ENCODE measurements at regions not wholly inside any gene's neighbourhood (a gene's known extent, or its start where the extent isn't known, plus 50 kb on each side); places are given as distances from the start of the nearest gene placed in this dataset.

- Histone ChIP-seq H3K4me1 (ENCODE audit: insufficient read depth, low read length, poor library complexity, severe bottlenecking) (no peaks in the 10 kb centered on the region), H3K9me2 (replicated peaks; ENCODE audit: low read depth, low read length) (no peaks in the 10 kb centered on the region), H3K79me2 (ENCODE audit: insufficient read depth, low read length) (no peaks in the 10 kb centered on the region), H3K9ac (ENCODE audit: low read depth, low read length, poor library complexity, severe bottlenecking) (no peak overlapping the region), H2AFZ (ENCODE audit: low read length) (no peak overlapping the region), H3K9me3 (ENCODE audit: insufficient read depth, low read depth, low read length) (peaks cover 4% of the 10 kb centered on the region; the same call in 1 of the 2 replicates), H3K4me2 (ENCODE audit: low read depth, low read length, poor library complexity, severe bottlenecking) (no peak overlapping the region), H4K20me1 (ENCODE audit: insufficient read depth, low read length, poor library complexity, severe bottlenecking) (no peaks in the 10 kb centered on the region), H3K36me3 (ENCODE audit: insufficient read depth, low read length) (no peaks in the 10 kb centered on the region), H3K4me3 (ENCODE audit: low read length, poor library complexity, severe bottlenecking) (no peak overlapping the region), H3K27me3 (ENCODE audit: insufficient read depth, low read length, poor library complexity, severe bottlenecking) (no peaks in the 10 kb centered on the region), H3F3A (ENCODE audit: low read depth) (no peaks in the 10 kb centered on the region)
- TF ChIP-seq CTCF (conservative IDR thresholded peaks at IDR 0.05; ENCODE audit: low read length) = no peak
- no peak for TF ChIP-seq EZH2phosphoT487 (IDR thresholded peaks at IDR 0.05; ENCODE audit: borderline replicate concordance)
These were observed 430.5 kb downstream of the OTOL1 start for GRCh38 chr3:161927131-161927530.

- Histone ChIP-seq H3K9me3 (ENCODE audit: insufficient read depth, low read depth, low read length) (peaks cover under 1% of the 10 kb centered on the region; the same call in 1 of the 2 replicates), H3K9me2 (replicated peaks; ENCODE audit: low read depth, low read length) (no peaks in the 10 kb centered on the region), H3K36me3 (ENCODE audit: insufficient read depth, low read length) (no peaks in the 10 kb centered on the region), H3K4me3 (ENCODE audit: low read length, poor library complexity, severe bottlenecking) (peak overlapping the region; percentile 67), H4K20me1 (ENCODE audit: insufficient read depth, low read length, poor library complexity, severe bottlenecking) (no peaks in the 10 kb centered on the region), H3K4me2 (ENCODE audit: low read depth, low read length, poor library complexity, severe bottlenecking) (peak overlapping the region; percentile 83), H2AFZ (ENCODE audit: low read length) (peak overlapping the region; percentile 56), H3K9ac (ENCODE audit: low read depth, low read length, poor library complexity, severe bottlenecking) (peak overlapping the region; percentile 30), H3K79me2 (ENCODE audit: insufficient read depth, low read length) (no peaks in the 10 kb centered on the region), H3K27me3 (ENCODE audit: insufficient read depth, low read length, poor library complexity, severe bottlenecking) (no peaks in the 10 kb centered on the region), H3K4me1 (ENCODE audit: insufficient read depth, low read length, poor library complexity, severe bottlenecking) (peaks cover 32% of the 10 kb centered on the region), H3F3A (ENCODE audit: low read depth) (peaks cover 6% of the 10 kb centered on the region; the same call in 1 of the 2 replicates)
- no peak for TF ChIP-seq CTCF (conservative IDR thresholded peaks at IDR 0.05; ENCODE audit: low read length)
- TF ChIP-seq EZH2phosphoT487 (IDR thresholded peaks at IDR 0.05; ENCODE audit: borderline replicate concordance) = no peak
These were observed 443.5 kb downstream of the OTOL1 start for GRCh38 chr3:161939918-161940620.

GRCh38 chr3:161940621-161940965 lies 444.0 kb downstream of the OTOL1 start:
- TF ChIP-seq EZH2phosphoT487 (IDR thresholded peaks at IDR 0.05; ENCODE audit: borderline replicate concordance) = no peak
- no peak for TF ChIP-seq CTCF (conservative IDR thresholded peaks at IDR 0.05; ENCODE audit: low read length)
- peak overlapping the region; percentile 30 for H3K9ac ChIP-seq (ENCODE audit: low read depth, low read length, poor library complexity, severe bottlenecking)
- no peaks in the 10 kb centered on the region for H3K27me3 ChIP-seq (ENCODE audit: insufficient read depth, low read length, poor library complexity, severe bottlenecking)
- no peaks in the 10 kb centered on the region for H3K36me3 ChIP-seq (ENCODE audit: insufficient read depth, low read length)
- 0 out of 2 replicates have a peak overlapping the region, but pooled peaks have one; percentile 56 for H2AFZ ChIP-seq (ENCODE audit: low read length)
- H3K9me3 ChIP-seq (ENCODE audit: insufficient read depth, low read depth, low read length) = peaks cover 6% of the 10 kb centered on the region; the same call in 1 of the 2 replicates
- peaks cover 32% of the 10 kb centered on the region for H3K4me1 ChIP-seq (ENCODE audit: insufficient read depth, low read length, poor library complexity, severe bottlenecking)
- no peaks in the 10 kb centered on the region for H3K9me2 ChIP-seq (replicated peaks; ENCODE audit: low read depth, low read length)
- peaks cover 6% of the 10 kb centered on the region; the same call in 1 of the 2 replicates for H3F3A ChIP-seq (ENCODE audit: low read depth)
- H3K79me2 ChIP-seq (ENCODE audit: insufficient read depth, low read length) = no peaks in the 10 kb centered on the region
- no peaks in the 10 kb centered on the region for H4K20me1 ChIP-seq (ENCODE audit: insufficient read depth, low read length, poor library complexity, severe bottlenecking)
- peak overlapping the region; percentile 67 for H3K4me3 ChIP-seq (ENCODE audit: low read length, poor library complexity, severe bottlenecking)
- peak overlapping the region; percentile 83 for H3K4me2 ChIP-seq (ENCODE audit: low read depth, low read length, poor library complexity, severe bottlenecking)

Measured in Loucy (cell line).